Fibroblast of villous mesenchyme (primary cell): ENCODE measurements at regions not wholly inside any gene's neighbourhood (a gene's known extent, or its start where the extent isn't known, plus 50 kb on each side); places are given as distances from the start of the nearest gene placed in this dataset.

ENCODE experiments used
- DNase-seq: peaks from one replicate; pipeline ENCODE4 v3.0.0-alpha.2; 2010; ENCODE audit warnings: low read depth
- H3K4me3 ChIP-seq: 2 replicates; pipeline ENCODE4 v1.5.1; 2011; ENCODE audit warnings: low read depth, mild to moderate bottlenecking, low read length
- CTCF ChIP-seq: IDR thresholded peaks from 2 replicates; pipeline ENCODE4 v1.5.1; 2012; ENCODE audit warnings: low read depth, mild to moderate bottlenecking, low read length; ENCODE audit not compliant: insufficient read depth

DNA sequence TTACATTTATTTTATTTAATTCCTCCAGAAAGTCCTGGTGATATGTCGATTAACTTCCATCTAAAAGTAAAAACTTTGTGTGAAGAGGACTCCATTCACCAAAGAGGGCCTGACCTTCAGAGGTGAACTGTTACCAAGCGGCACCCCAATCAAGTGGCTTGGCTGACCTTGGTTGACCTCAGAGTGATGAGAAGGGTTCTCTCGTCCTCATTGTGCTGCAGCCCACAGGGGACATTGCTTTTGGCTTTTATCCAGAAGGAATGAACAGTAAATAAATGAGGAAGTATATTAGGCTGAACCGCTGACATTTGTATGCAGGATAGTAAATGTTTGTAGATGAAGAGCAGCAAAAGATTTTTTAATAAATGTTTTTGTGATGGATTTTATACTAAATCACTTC, 172.4 kb upstream of the MKI67 start:
- no peak overlapping the region for H3K4me3 ChIP-seq
- TF ChIP-seq CTCF, result no peak
- no peak for DNase-seq

DNA sequence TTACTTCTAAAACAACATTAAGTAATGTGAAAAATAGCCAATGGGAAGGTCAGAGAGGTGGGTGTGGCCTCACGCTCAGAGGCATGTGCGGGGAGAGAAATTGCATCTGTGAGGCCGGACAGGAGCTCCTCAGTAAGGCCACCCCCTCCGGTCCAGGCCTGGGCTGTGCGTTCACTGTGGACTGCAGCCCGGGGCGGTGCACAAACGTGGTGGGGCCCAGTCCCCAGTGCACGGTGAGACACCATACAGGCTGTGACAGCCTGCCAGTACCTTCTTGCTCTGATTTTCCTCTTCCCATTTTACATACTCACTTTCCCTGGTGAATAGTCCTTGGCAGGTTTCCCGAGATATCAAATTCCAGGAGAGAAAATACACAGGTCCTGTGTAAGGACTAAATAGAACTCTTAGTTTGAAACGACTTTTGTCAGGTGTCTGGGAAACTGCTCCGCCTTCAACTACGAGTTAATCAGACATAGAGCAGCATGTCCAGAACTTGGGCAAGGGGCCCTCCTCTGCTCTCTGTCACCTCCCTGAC, 174.1 kb upstream of the MKI67 start:
- no peak for DNase-seq
- no peak for TF ChIP-seq CTCF
- no peak overlapping the region for H3K4me3 ChIP-seq

DNA sequence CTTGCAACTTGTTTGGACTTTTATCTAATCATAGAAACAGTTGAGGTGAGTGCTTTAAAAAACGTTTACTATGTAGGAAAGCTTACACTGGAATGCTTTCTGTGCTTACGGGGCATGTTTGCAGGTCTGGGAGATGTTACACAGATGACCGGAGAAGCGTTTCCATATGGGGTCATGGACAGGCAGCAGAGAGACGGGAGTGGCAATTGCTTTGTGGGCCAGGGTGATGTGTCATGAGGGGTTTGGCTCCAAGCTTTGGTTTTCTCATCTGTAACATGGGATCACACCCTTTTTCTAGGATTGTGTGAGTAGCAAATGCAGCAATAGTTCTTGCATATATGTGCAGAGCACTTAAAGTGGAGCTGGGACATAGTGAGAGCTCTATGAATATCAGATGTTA, 174.8 kb upstream of the MKI67 start:
- no peak overlapping the region for H3K4me3 ChIP-seq
- TF ChIP-seq CTCF, result no peak
- no peak for DNase-seq

- TF ChIP-seq CTCF, result no peak
- no peak overlapping the region for H3K4me3 ChIP-seq
- DNase-seq, result no peak
Observed at GRCh38 chr10:128302808-128303207, 176.6 kb upstream of the MKI67 start.

DNA sequence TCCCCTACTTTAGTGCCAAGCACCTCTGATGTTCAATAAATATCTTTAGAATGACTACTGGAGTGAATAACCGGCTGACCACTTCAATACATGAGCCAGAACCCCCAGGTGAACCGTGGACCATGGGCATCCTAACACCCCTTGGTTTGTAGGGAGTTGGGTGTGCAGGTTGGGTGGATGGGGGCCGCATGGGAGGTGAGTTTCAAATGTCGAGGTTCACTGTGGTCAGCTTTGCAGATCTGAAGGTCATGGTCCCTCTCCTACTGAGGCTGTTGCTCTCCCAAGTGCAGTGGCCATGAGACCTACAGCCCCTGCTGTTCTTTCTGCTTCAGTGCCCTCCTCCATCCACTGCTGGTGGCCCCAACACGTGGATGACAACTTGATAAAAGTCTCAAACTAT, 178.0 kb upstream of the MKI67 start:
- no peak overlapping the region for H3K4me3 ChIP-seq

GRCh38 chr10:128305601-128306345, 179.6 kb upstream of the MKI67 start:
- DNase-seq, result no peak
- no peak for TF ChIP-seq CTCF
- no peak overlapping the region for H3K4me3 ChIP-seq

More for the DNA sequence above, 178.0 kb upstream of the MKI67 start:
- TF ChIP-seq CTCF, result no peak
- no peak for DNase-seq

DNA sequence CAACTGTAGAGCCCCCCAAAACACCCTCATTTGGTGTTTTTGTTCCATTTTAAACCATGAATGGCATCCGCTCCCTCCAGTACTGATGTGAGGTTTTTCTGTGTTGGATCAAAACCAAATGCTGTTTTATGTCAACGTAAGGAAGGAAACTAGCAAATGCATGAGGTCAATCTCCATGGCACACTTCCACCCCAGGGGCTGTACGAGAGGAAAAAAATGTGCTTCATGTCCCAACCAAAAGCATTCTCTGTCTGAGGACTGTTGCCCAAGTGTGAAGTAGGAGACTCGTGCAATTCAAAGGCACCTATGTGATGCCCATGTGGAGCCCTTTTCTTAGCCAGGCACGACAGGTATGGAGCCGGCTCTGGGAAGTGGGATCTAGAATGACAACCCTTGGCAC, 180.3 kb upstream of the MKI67 start:
- no peak overlapping the region for H3K4me3 ChIP-seq
- DNase-seq, result no peak
- TF ChIP-seq CTCF, result no peak
